ENCODE measurements at regions not wholly inside any gene's neighbourhood (a gene's known extent, or its start where the extent isn't known, plus 50 kb on each side); places are given as distances from the start of the nearest gene placed in this dataset.
A peak's percentile ranks its signal among the peaks of the same experiment; 100 is the strongest.
"Not testable (repeated sequence)": the region's sequence is repeated elsewhere in the genome, so short reads cannot be mapped to it uniquely, and the experiment has no call there.

DNA sequence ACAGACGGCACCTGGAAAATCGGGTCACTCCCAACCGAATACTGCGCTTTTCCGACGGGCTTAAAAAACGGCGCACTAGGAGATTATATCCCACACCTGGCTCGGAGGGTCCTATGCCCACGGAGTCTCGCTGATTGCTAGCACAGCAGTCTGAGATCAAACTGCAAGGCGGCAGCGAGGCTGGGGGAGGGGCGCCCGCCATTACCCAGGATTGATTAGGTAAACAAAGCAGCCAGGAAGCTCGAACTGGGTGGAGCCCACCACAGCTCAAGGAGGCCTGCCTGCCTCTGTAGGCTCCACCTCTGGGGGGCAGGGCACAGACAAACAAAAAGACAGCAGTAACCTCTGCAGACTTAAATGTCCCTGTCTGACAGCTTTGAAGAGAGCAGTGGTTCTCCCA, 64.5 kb downstream of the SLC30A10 start:
- DNase-seq = not testable (repeated sequence)

DNA sequence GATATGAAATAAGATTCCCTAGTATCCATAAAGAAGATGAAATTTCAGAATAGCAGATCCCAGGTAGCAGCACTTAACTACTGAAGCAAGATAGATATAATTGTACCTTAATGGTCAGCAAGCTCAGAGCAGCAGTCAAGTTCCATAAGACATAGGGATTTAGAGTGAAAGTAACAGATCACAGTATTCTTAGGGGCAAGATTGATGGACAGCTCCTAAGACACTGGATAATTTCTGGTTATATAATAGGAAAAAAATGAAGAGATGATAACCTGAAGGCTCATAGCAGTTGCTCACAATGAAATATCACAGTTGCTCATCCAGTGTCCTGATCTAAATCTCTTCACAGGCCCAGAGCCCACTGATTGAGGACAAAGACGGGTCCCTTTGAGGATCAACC, 66.0 kb downstream of the SLC30A10 start:
- no peak for DNase-seq

DNA sequence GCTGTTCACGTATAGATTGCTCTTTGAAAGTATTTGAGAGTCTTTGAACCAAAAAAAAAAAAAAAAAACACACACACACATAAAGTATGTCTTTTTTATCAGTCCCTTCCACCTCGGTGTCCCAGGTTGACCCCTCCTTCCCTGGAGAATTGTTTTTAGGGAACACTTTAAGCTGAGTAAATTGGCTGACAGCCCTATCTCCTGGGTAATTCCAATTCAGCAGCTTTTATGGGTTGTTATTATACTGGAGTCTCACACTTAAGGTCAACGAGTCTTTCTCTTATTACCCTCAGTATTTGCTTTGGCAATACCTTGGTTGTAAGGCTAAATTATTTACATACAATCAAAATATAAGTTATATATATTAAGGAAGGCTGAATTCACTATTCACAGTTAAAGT, 69.4 kb downstream of the SLC30A10 start:
- no peak for DNase-seq

DNA sequence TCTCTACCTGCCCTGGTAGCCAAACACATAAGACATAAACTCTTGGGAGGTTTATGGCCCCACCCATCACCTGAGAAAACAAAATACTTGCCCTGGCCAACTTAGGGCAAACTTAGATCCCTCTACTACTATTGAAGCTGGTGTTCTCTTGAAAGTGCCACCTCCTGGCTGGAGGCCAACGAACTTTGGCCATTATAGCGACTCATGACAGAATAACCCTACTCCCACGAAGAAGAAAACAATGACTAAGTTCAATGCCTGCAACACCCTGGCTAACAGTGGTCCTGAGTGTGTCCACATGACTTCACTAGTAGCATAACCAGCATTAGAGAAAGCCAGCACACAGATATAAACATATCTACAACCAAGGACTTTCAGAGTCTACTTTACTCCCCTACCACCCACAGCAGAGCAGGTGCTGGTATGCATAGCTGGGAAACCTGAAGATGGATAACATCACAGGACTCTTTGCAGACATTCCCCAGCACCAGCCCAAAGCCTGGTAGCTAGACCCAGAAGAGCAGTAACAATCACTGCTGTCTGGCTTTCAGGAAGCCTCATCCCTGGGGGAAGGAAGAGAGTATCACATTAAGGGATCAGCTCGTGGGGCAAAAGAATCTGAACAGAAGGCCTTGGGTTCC, 81.0 kb downstream of the SLC30A10 start:
- no peak for DNase-seq

DNA sequence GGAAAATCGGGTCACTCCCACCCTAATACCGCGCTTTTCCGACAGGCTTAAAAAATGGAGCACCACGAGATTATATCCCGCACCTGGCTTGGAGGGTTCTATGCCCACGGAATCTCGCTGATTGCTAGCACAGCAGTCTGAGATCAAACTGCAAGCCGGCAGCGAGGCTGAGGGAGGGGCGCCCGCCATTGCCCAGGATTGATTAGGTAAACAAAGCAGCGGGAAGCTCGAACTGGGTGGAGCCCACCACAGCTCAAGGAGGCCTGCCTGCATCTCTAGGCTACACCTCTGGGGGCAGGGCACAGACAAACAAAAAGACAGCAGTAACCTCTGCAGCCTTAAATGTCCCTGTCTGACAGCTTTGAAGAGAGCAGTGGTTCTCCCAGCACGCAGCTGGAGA, 88.8 kb downstream of the SLC30A10 start:
- not testable (repeated sequence) for DNase-seq

DNA sequence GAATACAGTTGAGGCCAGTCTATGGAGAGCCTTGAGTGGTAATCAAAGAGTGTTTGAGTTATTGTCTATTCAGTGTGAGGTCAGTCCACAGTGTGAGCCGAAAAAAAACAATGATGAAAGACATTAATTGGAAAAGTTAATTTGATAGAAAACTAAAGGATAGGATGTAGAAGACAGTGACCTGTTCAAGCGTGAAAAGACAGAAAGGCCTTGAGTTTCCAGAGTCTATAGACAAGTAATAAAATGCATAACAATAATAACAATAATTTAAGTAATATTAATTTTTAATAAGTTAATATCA, 90.4 kb downstream of the SLC30A10 start:
- no peak for DNase-seq

DNA sequence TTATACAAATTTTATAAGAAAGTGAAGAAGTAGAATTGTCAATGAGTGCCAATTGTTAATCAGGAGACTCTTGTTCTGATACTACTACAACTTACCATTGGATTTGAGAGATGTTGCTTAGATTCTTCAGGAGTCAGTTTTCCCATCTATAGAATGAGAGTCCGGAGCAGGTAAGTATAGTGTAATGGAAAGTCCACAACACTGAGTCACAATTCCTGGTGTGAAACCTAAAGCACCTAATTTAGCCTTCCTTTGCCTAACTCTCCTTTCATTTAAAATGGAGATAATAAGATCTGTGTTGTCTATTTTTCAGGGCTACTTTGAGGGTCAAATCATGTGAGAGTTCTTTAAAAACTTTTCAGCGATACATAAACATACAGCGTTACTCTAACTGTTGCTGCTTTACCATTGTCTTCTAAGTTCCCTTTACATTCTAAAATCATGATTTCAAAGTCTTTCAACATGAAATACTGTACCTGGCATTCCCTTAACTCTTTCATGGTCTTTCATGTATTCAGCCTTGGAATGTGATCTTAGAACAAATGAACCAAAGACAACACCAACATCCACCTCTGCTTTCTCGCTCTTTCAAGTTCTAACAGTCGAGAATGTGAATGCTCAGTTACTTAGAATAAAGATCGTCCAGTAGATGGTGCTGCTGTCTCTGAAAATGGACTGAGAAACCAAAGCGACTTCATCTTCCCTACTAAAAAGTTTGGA, 90.9 kb downstream of the SLC30A10 start:
- peak; percentile 62 for DNase-seq

DNA sequence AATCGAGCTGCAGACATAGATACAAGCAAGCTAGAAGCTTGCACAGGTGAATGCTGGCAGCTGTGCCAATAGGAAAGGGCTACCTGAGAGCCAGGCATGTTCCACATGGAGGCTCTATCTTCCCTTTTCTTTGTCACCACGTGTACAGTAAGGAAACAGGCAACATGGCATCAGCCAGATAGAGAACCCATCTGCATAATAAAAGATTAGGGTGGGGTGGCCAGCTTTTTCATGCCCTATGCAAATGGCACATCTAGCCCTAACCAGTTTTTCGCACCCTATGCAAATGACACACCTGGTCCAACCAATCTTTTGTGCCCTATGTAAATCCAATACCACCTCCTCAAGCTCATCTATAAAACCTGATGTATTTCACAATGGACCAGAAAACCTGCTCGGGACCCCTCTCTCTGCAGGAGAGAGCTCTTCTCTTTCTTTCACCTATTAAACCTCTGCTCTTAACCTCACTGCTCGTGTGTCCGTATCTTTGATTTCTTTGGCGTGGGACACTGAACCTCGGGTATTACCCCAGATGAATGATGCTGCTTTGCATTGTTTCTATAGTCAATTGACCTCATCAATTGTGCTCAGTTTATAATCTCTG, 93.9 kb downstream of the SLC30A10 start:
- no peak for DNase-seq

DNA sequence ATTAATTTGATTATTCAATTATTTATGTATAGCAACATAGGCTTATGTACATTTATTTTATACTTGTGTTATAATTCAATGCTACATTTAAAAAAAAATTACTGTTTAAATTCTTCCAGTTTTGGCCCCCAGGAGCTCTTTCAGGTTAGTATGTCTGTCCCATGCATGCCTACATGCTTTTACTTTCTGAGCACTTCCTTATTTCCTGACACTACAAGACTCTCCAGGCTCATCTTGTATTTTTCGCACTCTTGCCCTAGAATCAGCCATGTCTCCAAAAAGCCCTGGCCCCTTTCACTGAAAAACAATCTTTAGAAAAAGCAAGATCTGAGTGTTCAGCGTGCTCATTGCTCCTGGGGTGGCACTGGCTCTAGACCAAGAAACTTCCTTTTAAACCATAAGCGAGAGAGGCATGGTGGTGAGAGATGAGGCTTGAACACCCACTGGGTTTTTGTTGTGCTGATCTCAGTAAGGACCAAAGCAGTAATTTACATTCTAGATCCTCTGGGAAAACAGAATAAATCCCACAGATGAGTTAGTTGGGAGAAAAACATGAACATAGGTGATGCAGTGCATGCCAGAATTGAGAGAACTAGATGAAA, 95.0 kb downstream of the SLC30A10 start:
- DNase-seq = no peak

DNA sequence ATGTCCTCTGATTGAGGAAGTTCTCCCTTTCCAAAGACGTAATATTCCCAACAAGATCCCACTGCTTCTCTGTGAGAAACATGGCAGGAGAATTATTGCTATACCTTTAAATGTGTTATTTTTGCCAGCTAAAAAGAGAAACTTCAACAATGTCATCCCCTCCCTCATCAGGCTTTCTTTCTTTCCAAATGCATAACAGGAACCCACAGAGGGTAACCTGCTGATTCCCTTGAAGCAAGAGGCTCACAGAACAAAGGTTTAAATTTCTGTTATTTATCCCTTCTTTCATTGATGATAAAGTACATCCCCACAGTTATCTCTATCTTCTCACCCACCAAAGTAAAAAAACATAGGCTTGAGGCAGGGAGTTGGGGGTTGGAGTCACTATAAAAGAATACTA, 102.1 kb downstream of the SLC30A10 start:
- DNase-seq = no peak

DNA sequence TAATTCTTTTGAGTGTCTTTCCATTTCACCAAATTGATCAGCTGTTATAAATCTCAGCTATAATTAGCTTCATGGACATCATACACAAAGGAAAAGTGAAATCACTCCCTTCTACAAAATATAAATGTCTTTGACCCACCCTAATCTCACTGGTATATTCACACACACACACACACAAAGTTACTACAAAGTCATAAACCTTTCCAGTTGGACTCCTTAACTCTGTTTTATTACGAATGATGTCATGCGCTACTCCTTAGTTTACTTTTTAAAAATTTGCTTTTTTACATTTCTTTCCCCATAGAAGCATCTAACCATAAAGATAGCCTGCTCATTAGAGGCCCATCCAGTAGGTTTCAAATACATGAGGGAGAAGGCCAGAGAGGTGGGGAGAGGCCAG, 103.0 kb downstream of the SLC30A10 start:
- no peak for DNase-seq

DNA sequence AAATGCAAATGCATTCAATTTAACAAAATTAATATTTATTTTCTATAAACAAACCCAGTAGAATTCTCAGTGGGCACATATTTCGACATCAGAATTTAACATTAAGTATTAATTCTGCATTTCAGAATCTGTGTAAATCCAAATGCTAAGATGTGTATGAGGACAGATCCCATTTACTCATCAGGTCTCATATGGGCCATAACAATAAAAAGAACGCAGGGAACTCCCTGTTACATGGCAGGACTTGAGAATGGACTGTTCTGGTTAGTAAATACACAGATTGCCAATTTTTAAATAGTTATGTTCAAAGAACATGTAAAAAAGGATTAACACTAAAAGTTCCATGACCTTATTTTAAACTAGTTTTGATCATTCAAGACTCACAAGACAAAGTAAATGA, 104.0 kb downstream of the SLC30A10 start:
- no peak for DNase-seq

DNA sequence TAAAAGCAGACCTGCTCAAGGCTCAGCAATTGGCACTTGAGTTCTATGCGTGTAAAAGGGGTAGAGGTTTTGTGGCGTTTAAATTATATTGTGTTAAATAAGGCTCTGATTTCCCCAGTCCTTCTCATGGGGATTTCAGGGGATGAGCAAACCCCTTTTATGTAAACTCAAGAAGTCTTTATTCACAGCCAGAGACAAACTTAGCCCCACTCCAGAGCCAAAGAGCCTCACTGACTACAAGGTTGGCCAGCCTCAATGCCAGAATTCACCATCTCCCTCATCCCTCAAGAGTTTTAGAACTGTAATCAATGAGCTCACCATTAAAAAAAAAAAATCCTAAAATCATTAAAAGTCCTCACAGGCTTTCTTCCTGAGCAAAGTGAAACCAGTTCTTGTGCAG, 107.8 kb downstream of the SLC30A10 start:
- no peak for DNase-seq

DNA sequence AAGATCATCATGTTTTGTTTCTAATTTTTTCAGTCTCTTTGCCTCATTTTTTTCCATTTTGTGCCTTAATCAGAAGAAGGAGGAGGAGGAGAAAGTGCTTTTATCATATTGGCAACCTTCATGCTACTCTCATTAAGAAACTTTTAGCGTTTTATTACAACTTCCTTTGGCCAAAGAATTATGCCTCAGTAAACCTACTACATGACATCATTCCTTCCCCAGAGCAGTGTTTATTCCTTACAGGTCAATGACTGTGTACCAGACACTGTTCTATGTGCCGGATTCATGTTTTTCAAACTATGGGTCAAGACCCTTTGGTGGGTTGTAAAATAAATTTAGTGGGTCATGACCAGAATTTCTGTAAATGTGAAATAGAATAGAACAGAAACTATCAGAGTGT, 110.4 kb downstream of the SLC30A10 start:
- DNase-seq = no peak

DNA sequence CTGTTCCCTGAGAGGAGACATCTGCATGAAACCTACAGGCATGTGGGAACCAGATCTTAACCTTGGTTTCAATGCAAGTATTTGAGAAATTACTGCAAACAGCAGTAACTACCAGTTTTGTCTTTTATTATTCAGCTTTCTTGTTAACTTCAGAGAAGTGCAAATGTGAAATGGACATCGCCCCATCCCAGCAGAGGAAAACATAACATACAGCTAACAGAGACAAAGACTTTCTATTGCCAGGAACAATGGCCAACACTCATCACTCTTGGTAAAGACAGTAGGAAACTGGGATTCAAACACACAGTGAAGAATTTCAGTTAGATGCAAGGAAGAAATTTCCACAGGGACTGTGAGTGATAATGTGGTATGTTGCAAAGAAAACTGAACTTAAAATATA, 115.1 kb downstream of the SLC30A10 start:
- DNase-seq = no peak

DNA sequence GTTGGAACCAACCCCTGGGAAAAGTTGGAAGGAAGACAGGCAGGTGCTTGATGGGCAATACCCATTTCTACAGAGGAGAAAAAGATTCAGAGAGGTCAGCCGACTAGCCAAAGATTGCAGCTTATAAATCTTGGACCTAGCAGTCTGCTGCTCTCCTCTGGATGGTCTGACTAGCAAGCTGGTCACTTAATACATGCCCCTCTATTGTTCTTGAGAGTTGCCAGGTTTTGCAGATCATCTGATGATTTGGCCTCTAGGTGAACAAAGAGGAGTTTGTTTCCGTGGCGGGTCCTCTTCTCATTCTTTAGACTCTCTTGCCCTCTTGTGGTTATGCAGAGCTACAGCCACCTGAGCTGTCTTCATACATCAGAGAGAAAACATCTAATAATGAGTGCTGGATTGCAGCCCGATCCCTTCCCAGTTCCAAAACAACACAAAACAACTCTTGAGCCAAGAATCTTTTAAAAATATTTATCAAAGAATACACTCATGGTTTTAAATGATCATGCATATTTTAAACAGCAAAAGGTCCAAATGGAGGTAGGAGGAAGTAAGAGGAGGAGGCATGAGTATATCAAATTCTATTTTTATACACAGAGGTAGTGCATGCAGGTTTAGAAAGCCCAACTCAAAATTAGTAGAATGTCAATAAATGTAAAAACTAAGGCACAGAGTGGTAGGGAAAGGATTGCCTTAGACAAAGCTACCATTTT, 115.7 kb downstream of the SLC30A10 start:
- peak; percentile 64 for DNase-seq

DNA sequence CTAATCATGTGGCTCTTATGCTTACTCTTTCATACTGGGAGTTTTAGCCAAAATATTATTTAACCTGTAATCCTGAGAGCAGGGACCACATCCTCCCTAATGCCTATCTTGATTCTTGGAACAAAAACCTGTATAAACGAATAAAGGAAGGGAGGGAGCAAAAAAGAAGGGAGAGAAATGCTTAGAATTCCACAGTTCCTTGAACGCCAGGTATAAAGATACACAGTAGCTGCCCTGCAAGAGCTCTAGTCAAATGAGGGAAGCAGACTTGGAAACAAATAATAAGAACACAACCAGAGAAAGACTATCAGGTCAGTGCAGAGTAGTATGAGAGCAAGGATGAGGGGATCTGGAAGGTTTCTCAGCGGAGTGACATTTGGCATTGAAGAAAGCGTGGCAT, 116.3 kb downstream of the SLC30A10 start:
- DNase-seq = no peak

DNA sequence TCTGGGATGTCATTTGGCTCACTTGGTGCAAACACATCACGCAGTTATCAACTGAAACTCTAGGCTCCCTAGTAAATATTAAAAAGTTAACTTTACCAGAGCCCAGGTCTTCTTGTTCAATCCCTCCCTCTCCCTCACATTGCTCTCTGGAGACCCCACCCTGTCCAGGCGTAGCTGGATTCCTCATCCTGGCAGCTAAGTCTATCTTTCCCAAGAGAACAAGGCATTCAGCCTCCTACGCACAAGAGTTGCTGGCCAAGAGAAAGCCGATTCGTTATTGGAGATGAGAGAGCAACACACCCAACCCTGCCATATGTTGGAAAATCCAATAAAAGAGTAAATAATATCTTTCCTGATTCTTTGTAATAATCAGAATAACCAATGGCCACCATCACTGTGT, 117.9 kb downstream of the SLC30A10 start:
- no peak for DNase-seq

DNA sequence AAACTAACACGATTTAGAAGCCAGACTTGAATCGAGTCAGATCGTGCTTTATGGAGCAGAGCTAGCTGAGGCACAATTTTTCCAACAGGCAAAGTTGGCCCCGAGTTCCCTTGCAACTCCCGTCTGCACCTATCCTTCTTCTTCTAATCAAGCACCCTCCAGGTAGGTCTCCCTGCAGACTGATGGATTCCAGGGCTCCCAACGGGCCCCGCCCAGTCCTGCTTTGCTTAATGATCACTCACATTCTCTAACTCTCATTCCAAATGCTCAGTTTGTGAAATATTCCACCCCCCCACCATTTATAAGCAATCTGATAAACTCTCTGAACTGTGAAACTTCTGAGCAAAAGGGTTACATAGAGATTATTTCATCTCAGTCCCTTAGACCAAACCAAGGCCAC, 119.6 kb downstream of the SLC30A10 start:
- no peak for DNase-seq

DNA sequence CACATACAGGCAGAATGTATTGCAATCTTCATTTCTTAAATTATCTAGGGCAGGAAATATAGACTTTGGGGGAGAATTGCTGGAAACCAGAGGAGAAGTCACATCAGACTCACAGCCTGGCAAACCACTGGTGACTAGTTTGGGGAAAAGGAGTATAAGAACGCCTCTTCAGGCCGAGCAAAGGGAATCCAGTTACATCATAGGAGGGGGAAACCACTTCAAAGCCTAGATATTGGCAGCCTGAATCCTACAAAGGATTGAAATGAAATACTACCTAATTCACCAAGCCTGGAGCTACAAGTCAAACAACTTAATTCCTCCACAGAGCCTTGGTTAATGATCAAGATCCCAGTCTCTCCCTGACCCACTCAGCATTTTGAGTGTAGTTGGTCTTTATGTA, 121.7 kb downstream of the SLC30A10 start:
- no peak for DNase-seq

DNA sequence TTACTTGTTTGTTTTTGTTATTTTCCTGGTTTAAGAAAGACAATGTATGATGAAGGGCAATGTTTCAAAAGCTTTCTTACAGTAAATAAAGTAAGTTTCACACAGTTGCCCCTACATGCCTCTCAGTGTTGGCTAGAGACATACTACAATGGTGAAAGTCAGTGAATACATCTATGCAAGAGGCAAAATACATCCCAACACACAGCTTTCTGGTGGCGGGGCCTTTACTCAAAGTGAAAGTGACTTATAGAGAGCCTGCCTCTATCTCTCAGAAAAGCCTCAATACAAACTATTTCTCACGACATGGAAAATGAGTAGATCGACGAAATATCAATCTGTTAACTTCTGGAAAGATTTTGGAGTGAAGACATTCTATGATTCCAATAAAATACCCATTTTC, 122.3 kb downstream of the SLC30A10 start:
- no peak for DNase-seq

DNA sequence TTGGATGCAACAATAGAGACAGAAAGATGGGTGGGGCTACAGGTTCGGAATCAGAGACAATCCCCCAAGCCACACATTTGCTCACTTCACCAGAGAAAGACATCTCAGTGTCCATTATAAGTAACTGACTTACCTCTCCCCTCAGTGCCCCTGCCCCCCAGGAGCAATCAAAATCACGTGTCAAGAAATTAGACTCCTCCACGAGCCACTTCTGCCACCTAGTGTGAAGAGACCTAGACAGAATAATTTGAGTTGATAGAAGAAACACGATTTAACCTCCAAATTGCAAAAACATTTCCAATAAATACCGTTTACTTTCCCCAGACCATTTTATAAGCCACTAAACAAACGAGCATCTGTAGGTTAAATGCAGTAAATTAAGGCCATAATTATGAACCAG, 123.2 kb downstream of the SLC30A10 start:
- no peak for DNase-seq

DNA sequence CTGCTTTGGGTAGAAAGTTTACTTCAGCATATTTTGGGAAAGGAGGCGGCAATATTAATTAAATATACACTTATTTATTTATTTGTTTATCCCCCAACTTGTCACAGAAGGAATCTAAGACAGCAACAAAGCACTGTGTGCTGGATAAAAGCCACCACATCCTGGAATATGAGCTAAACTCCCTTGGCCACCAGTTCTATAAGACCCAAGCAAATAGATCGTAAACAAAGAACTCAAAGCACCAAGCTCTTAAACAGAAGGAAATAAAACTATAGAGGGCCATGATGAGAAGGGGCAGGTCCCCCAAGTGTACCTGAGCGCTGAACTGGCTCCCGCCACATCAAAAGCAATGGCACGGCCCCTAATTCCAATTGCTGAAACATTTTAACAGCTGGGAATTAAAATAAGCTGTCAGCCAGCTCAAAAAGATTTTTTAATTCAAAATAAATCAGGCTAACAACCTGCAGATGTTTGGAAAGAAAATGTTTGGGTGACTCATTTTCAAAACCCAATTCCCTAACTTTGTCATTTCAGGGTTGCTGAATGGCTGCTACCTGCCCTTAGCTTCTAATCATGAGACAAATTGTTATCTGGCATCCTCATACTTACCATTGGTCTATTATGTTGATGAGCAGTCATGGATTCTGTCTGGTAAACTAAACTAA, 127.1 kb downstream of the SLC30A10 start:
- DNase-seq = no peak
